ENCODE measurements at regions not wholly inside any gene's neighbourhood (a gene's known extent, or its start where the extent isn't known, plus 50 kb on each side); places are given as distances from the start of the nearest gene placed in this dataset.

GRCh38 chr1:221907166-221907932 lies 165.5 kb upstream of the DUSP10 start:
- Histone ChIP-seq H3K4me3 (ENCODE audit: low read length in 2 of 2) (no peak overlapping the region), H3K27me3 (ENCODE audit: insufficient read depth, low read length) (no peaks in the 10 kb centered on the region), H3K4me1 (ENCODE audit: insufficient read depth, low read length) (no peaks in the 10 kb centered on the region), H3K9me3 (ENCODE audit: control insufficient read depth in 1 of 2, low read length in 2 of 2) (no peaks in the 10 kb centered on the region), H3K36me3 (ENCODE audit: insufficient read depth, low read length) (no peaks in the 10 kb centered on the region), H3K27ac (ENCODE audit: low read depth, low read length) (no peak overlapping the region)
- ChIA-PET POLR2A (ENCODE audit: partially characterized antibody) (no interaction called here), CTCF (ENCODE audit: partially characterized antibody) (no interaction called here)
- H3K4me3 Mint-ChIP-seq, result no peak overlapping the region
- H3K27me3 Mint-ChIP-seq, result peaks cover 0 to 2% of the 10 kb centered on the region in 2 donors
- intact Hi-C loops (cut with micrococcal nuclease), result no loop called here
- peaks cover 0 to 9% (median 3%) of the 10 kb centered on the region in 4 donors for H3K4me1 Mint-ChIP-seq
- DNase-seq, result no peak
- no peaks in the 10 kb centered on the region for H3K9me3 Mint-ChIP-seq
- H3K36me3 Mint-ChIP-seq, result no peaks in the 10 kb centered on the region
- no peak overlapping the region for H3K27ac Mint-ChIP-seq

GRCh38 chr1:221905802-221906201 lies 163.9 kb upstream of the DUSP10 start:
- Mint-ChIP-seq H3K27ac (no peak overlapping the region), H3K4me3 (no peak overlapping the region), H3K27me3 (peaks cover 0 to 2% of the 10 kb centered on the region in 2 donors), H3K9me3 (no peaks in the 10 kb centered on the region), H3K36me3 (no peaks in the 10 kb centered on the region), H3K4me1 (no peaks in the 10 kb centered on the region)
- Histone ChIP-seq H3K4me3 (ENCODE audit: low read length in 2 of 2) (no peak overlapping the region), H3K36me3 (ENCODE audit: insufficient read depth, low read length) (no peaks in the 10 kb centered on the region), H3K27me3 (ENCODE audit: insufficient read depth, low read length) (no peaks in the 10 kb centered on the region), H3K4me1 (ENCODE audit: insufficient read depth, low read length) (no peaks in the 10 kb centered on the region), H3K9me3 (ENCODE audit: control insufficient read depth in 1 of 2, low read length in 2 of 2) (no peaks in the 10 kb centered on the region), H3K27ac (ENCODE audit: low read depth, low read length) (no peak overlapping the region)
- no peak for DNase-seq
- ChIA-PET POLR2A (ENCODE audit: partially characterized antibody) (no interaction called here), CTCF (ENCODE audit: partially characterized antibody) (no interaction called here)
- intact Hi-C loops (cut with micrococcal nuclease), result no loop called here

GRCh38 chr1:221904319-221904718 lies 162.4 kb upstream of the DUSP10 start:
- ChIA-PET CTCF (ENCODE audit: partially characterized antibody) (no interaction called here), POLR2A (ENCODE audit: partially characterized antibody) (no interaction called here)
- intact Hi-C loops (cut with micrococcal nuclease), result no loop called here
- H3K36me3 ChIP-seq (ENCODE audit: insufficient read depth, low read length), result no peaks in the 10 kb centered on the region
- Mint-ChIP-seq H3K4me1 (no peaks in the 10 kb centered on the region), H3K4me3 (no peak overlapping the region), H3K27ac (no peak overlapping the region), H3K36me3 (no peaks in the 10 kb centered on the region), H3K9me3 (no peaks in the 10 kb centered on the region), H3K27me3 (peaks cover 0 to 2% of the 10 kb centered on the region in 2 donors)
- no peaks in the 10 kb centered on the region for H3K27me3 ChIP-seq (ENCODE audit: insufficient read depth, low read length)
- no peaks in the 10 kb centered on the region for H3K9me3 ChIP-seq (ENCODE audit: control insufficient read depth in 1 of 2, low read length in 2 of 2)
- no peaks in the 10 kb centered on the region for H3K4me1 ChIP-seq (ENCODE audit: insufficient read depth, low read length)
- H3K4me3 ChIP-seq (ENCODE audit: low read length in 2 of 2), result no peak overlapping the region
- H3K27ac ChIP-seq (ENCODE audit: low read depth, low read length), result no peak overlapping the region
- DNase-seq, result no peak

- Mint-ChIP-seq H3K36me3 (no peaks in the 10 kb centered on the region), H3K9me3 (no peaks in the 10 kb centered on the region), H3K4me1 (no peaks in the 10 kb centered on the region), H3K27me3 (no peaks in the 10 kb centered on the region), H3K4me3 (no peak overlapping the region), H3K27ac (no peak overlapping the region)
- intact Hi-C loops (cut with micrococcal nuclease), result no loop called here
- H3K4me3 ChIP-seq (ENCODE audit: low read length in 2 of 2), result no peak overlapping the region
- H3K9me3 ChIP-seq (ENCODE audit: control insufficient read depth in 1 of 2, low read length in 2 of 2), result no peaks in the 10 kb centered on the region
- CTCF ChIA-PET (ENCODE audit: partially characterized antibody), result no interaction called here
- POLR2A ChIA-PET (ENCODE audit: partially characterized antibody), result no interaction called here
- H3K36me3 ChIP-seq (ENCODE audit: insufficient read depth, low read length), result no peaks in the 10 kb centered on the region
- H3K4me1 ChIP-seq (ENCODE audit: insufficient read depth, low read length), result no peaks in the 10 kb centered on the region
- H3K27ac ChIP-seq (ENCODE audit: low read depth, low read length), result no peak overlapping the region
- no peaks in the 10 kb centered on the region for H3K27me3 ChIP-seq (ENCODE audit: insufficient read depth, low read length)
- no peak for DNase-seq
Observed at GRCh38 chr1:221903594-221903993, 161.7 kb upstream of the DUSP10 start.

GRCh38 chr1:221902961-221903360 lies 161.1 kb upstream of the DUSP10 start:
- ChIA-PET CTCF (ENCODE audit: partially characterized antibody) (no interaction called here), POLR2A (ENCODE audit: partially characterized antibody) (no interaction called here)
- H3K4me3 ChIP-seq (ENCODE audit: low read length in 2 of 2), result no peak overlapping the region
- Mint-ChIP-seq H3K4me3 (no peak overlapping the region), H3K4me1 (no peaks in the 10 kb centered on the region), H3K36me3 (no peaks in the 10 kb centered on the region), H3K27ac (no peak overlapping the region), H3K9me3 (no peaks in the 10 kb centered on the region), H3K27me3 (no peaks in the 10 kb centered on the region)
- H3K36me3 ChIP-seq (ENCODE audit: insufficient read depth, low read length), result no peaks in the 10 kb centered on the region
- no peak overlapping the region for H3K27ac ChIP-seq (ENCODE audit: low read depth, low read length)
- H3K9me3 ChIP-seq (ENCODE audit: control insufficient read depth in 1 of 2, low read length in 2 of 2), result no peaks in the 10 kb centered on the region
- no peaks in the 10 kb centered on the region for H3K4me1 ChIP-seq (ENCODE audit: insufficient read depth, low read length)
- no peaks in the 10 kb centered on the region for H3K27me3 ChIP-seq (ENCODE audit: insufficient read depth, low read length)
- DNase-seq, result no peak
- intact Hi-C loops (cut with micrococcal nuclease), result no loop called here

- H3K4me3 ChIP-seq (ENCODE audit: low read length in 2 of 2), result no peak overlapping the region
- H3K4me3 Mint-ChIP-seq, result no peak overlapping the region
- intact Hi-C loops (cut with micrococcal nuclease), result no loop called here
- H3K4me1 Mint-ChIP-seq, result no peaks in the 10 kb centered on the region
- H3K9me3 Mint-ChIP-seq, result no peaks in the 10 kb centered on the region
- H3K4me1 ChIP-seq (ENCODE audit: insufficient read depth, low read length), result no peaks in the 10 kb centered on the region
- H3K27ac ChIP-seq (ENCODE audit: low read depth, low read length), result no peak overlapping the region
- no peaks in the 10 kb centered on the region for H3K36me3 ChIP-seq (ENCODE audit: insufficient read depth, low read length)
- no peak for DNase-seq
- CTCF ChIA-PET (ENCODE audit: partially characterized antibody), result no interaction called here
- POLR2A ChIA-PET (ENCODE audit: partially characterized antibody), result no interaction called here
- peaks cover 0 to 1% of the 10 kb centered on the region in 2 donors for H3K27me3 Mint-ChIP-seq
- H3K27ac Mint-ChIP-seq, result no peak overlapping the region
- H3K27me3 ChIP-seq (ENCODE audit: insufficient read depth, low read length), result no peaks in the 10 kb centered on the region
- no peaks in the 10 kb centered on the region for H3K9me3 ChIP-seq (ENCODE audit: control insufficient read depth in 1 of 2, low read length in 2 of 2)
- no peaks in the 10 kb centered on the region for H3K36me3 Mint-ChIP-seq
Observed at GRCh38 chr1:221900678-221901077, 158.8 kb upstream of the DUSP10 start.

- no peak overlapping the region for H3K4me3 Mint-ChIP-seq
Observed at GRCh38 chr1:221897321-221897721, 155.4 kb upstream of the DUSP10 start.

More at GRCh38 chr1:221897321-221897721, 155.4 kb upstream of the DUSP10 start:
- no peaks in the 10 kb centered on the region for H3K4me1 Mint-ChIP-seq
- H3K9me3 Mint-ChIP-seq, result peaks cover 0 to 6% (median 0%) of the 10 kb centered on the region in 8 donors
- Histone ChIP-seq H3K36me3 (ENCODE audit: insufficient read depth, low read length) (no peaks in the 10 kb centered on the region), H3K4me3 (ENCODE audit: low read length in 2 of 2) (no peak overlapping the region), H3K9me3 (ENCODE audit: control insufficient read depth in 1 of 2, low read length in 2 of 2) (no peaks in the 10 kb centered on the region), H3K27ac (ENCODE audit: low read depth, low read length) (no peak overlapping the region), H3K4me1 (ENCODE audit: insufficient read depth, low read length) (no peaks in the 10 kb centered on the region), H3K27me3 (ENCODE audit: insufficient read depth, low read length) (no peaks in the 10 kb centered on the region)
- intact Hi-C loops (cut with micrococcal nuclease), result no loop called here
- H3K27ac Mint-ChIP-seq, result no peak overlapping the region
- DNase-seq, result no peak
- H3K36me3 Mint-ChIP-seq, result no peaks in the 10 kb centered on the region
- H3K27me3 Mint-ChIP-seq, result peaks cover 0 to 1% of the 10 kb centered on the region in 2 donors
- ChIA-PET POLR2A (ENCODE audit: partially characterized antibody) (no interaction called here), CTCF (ENCODE audit: partially characterized antibody) (no interaction called here)
